T-cell (primary cell): ENCODE measurements at regions not wholly inside any gene's neighbourhood (a gene's known extent, or its start where the extent isn't known, plus 50 kb on each side); places are given as distances from the start of the nearest gene placed in this dataset.

ENCODE experiments used
- ATAC-seq, 4 experiments: fragments of 200-7000 bp in 3 of 4; fragments of 150-1000 bp in 1 of 4; cut with Tn5 transposase; replicated peaks in 1 of 4; 1 replicate in 3 of 4; 2 replicates in 1 of 4; pipeline ENCODE4 v1.10.0; 2021; ENCODE audit warnings: moderate library complexity in 3 of 4, mild to moderate bottlenecking in 2 of 4, moderate number of reproducible peaks in 1 of 4
- CTCF ChIA-PET, 2 donors: fragments of 300-600 bp; sonication (Branson Sonifier 250); formaldehyde crosslinking; loops; one replicate each; lab custom pipeline; 2022; ENCODE audit warnings: antibody characterized with exemption in 2 of 2; lab: Charles Lee
- POLR2A ChIA-PET, 2 donors: fragments of 300-600 bp; sonication (Branson Sonifier 250); formaldehyde crosslinking; loops; one replicate each; lab custom pipeline; 2022; ENCODE audit warnings: antibody characterized with exemption in 2 of 2; lab: Charles Lee
- DNase-seq, 35 experiments: peaks; one replicate each; pipeline versions ENCODE4 v3.0.0 to v3.0.0-alpha.2; 2013 to 2023
- H3K27ac ChIP-seq: one replicate; pipeline ENCODE4 v1.5.1; 2013; ENCODE audit warnings: low read length
- H3K27me3 ChIP-seq, 2 experiments: replicated peaks in 1 of 2; 1 replicate in 1 of 2; 2 replicates in 1 of 2; pipeline versions ENCODE4 v1.6.1 to v1.7.0; 2013; ENCODE audit warnings: low read length in 1 of 2, mixed read lengths in 1 of 2; ENCODE audit not compliant: control insufficient read depth in 2 of 2, insufficient read depth in 2 of 2; ENCODE audit errors: extremely low read depth in 1 of 2
- H3K36me3 ChIP-seq, 2 donors: 1 replicate in 1 of 2; 2 replicates in 1 of 2; pipeline versions ENCODE4 v1.6.1 to v1.7.0; 2013; ENCODE audit warnings: low read length in 1 of 2; ENCODE audit not compliant: control insufficient read depth in 2 of 2, insufficient read depth in 1 of 2; ENCODE audit errors: extremely low read depth in 1 of 2
- H3K4me1 ChIP-seq, 2 experiments: 1 replicate in 1 of 2; 2 replicates in 1 of 2; pipeline versions ENCODE4 v1.6.1 to v1.7.0; 2013; ENCODE audit warnings: low read length in 2 of 2, mixed read lengths in 1 of 2; ENCODE audit not compliant: insufficient read depth in 2 of 2, control insufficient read depth in 1 of 2; ENCODE audit errors: extremely low read depth in 1 of 2
- H3K4me3 ChIP-seq, 2 donors: 1 replicate in 1 of 2; 2 replicates in 1 of 2; pipeline versions ENCODE4 v1.5.1 to v1.7.0; 2013; ENCODE audit warnings: mild to moderate bottlenecking in 2 of 2, low read length in 1 of 2, moderate library complexity in 1 of 2; ENCODE audit not compliant: control insufficient read depth in 1 of 2; ENCODE audit errors: extremely low read depth in 1 of 2
- H3K9me3 ChIP-seq: 2 replicates; pipeline ENCODE4 v1.7.0; 2013
- H3K27ac Mint-ChIP-seq, 2 donors: one replicate each; pipeline ENCODE4 v1.8.0; 2020 to 2021; ENCODE audit warnings: mild to moderate bottlenecking in 2 of 2, mixed read lengths in 2 of 2
- H3K27me3 Mint-ChIP-seq, 2 donors: one replicate each; pipeline ENCODE4 v1.8.0; 2021 to 2022; ENCODE audit warnings: mixed read lengths in 2 of 2
- H3K36me3 Mint-ChIP-seq: one replicate; pipeline ENCODE4 v1.8.0; 2021; ENCODE audit warnings: mixed read lengths
- H3K4me1 Mint-ChIP-seq, 3 donors: one replicate each; pipeline ENCODE4 v1.8.0; 2020 to 2022; ENCODE audit warnings: mixed read lengths in 3 of 3, mild to moderate bottlenecking in 1 of 3
- H3K4me3 Mint-ChIP-seq, 3 donors: one replicate each; pipeline ENCODE4 v1.8.0; 2020 to 2022; ENCODE audit warnings: mild to moderate bottlenecking in 3 of 3, mixed read lengths in 3 of 3, moderate library complexity in 3 of 3
- H3K9me3 Mint-ChIP-seq, 3 donors: one replicate each; pipeline ENCODE4 v1.8.0; 2020 to 2022; ENCODE audit warnings: mixed read lengths in 3 of 3
- WGBS: methylation state at CpG from one replicate; pipeline ENCODE4 v1.1.5; 2013; ENCODE audit warnings: missing lambda C conversion rate; ENCODE audit not compliant: insufficient coverage; 5-methylcytosine and 5-hydroxymethylcytosine counted together

GRCh38 chr22:27454807-27455450 is 346.6 kb downstream of the MN1 start:
- H3K27ac ChIP-seq = no peak overlapping the region
- no peaks in the 10 kb centered on the region for H3K9me3 ChIP-seq
- no peaks in the 10 kb centered on the region for H3K36me3 ChIP-seq
- H3K4me3 ChIP-seq = no peak overlapping the region
- Mint-ChIP-seq H3K4me3 (no peak overlapping the region), H3K4me1 (no peaks in the 10 kb centered on the region), H3K27ac (no peak overlapping the region), H3K36me3 (no peaks in the 10 kb centered on the region), H3K27me3 (peaks cover 6 to 12% of the 10 kb centered on the region in 2 donors), H3K9me3 (peaks cover 0 to 3% (median 0%) of the 10 kb centered on the region in 3 donors)
- POLR2A ChIA-PET = no interaction called here
- ATAC-seq (no peak), DNase-seq (no peak)
- WGBS = 94% methylated on average over 3 of the region's 4 CpGs
- H3K4me1 ChIP-seq = no peaks in the 10 kb centered on the region
- H3K27me3 ChIP-seq = peaks cover 0 to 6% of the 10 kb centered on the region in 2 experiments
- CTCF ChIA-PET = no interaction called here

- no peak overlapping the region for H3K27ac Mint-ChIP-seq
- peaks cover 0 to 6% of the 10 kb centered on the region in 2 experiments for H3K27me3 ChIP-seq
- H3K9me3 ChIP-seq = no peaks in the 10 kb centered on the region
- ChIA-PET POLR2A (no interaction called here), CTCF (no interaction called here)
- WGBS = no CpG with 5 or more reads among the region's 2 CpGs
- peaks cover 0 to 1% (median 0%) of the 10 kb centered on the region in 3 donors for H3K9me3 Mint-ChIP-seq
- H3K27me3 Mint-ChIP-seq = peaks cover 6 to 12% of the 10 kb centered on the region in 2 donors
- no peaks in the 10 kb centered on the region for H3K4me1 Mint-ChIP-seq
- H3K36me3 ChIP-seq = no peaks in the 10 kb centered on the region
- no peak for ATAC-seq
- no peaks in the 10 kb centered on the region for H3K4me1 ChIP-seq
- H3K4me3 ChIP-seq = no peak overlapping the region
- H3K36me3 Mint-ChIP-seq = no peaks in the 10 kb centered on the region
- DNase-seq = no peak
- H3K27ac ChIP-seq = no peak overlapping the region
- H3K4me3 Mint-ChIP-seq = no peak overlapping the region
Observed at GRCh38 chr22:27455526-27455925, 346.0 kb downstream of the MN1 start.

GRCh38 chr22:27456696-27457503 is 344.7 kb downstream of the MN1 start:
- Histone ChIP-seq H3K4me3 (no peak overlapping the region), H3K4me1 (no peaks in the 10 kb centered on the region), H3K27me3 (peaks cover 0 to 9% of the 10 kb centered on the region in 2 experiments), H3K27ac (no peak overlapping the region), H3K36me3 (no peaks in the 10 kb centered on the region), H3K9me3 (no peaks in the 10 kb centered on the region)
- ATAC-seq (no peak), DNase-seq (no peak)
- H3K36me3 Mint-ChIP-seq = no peaks in the 10 kb centered on the region
- ChIA-PET POLR2A (no interaction called here), CTCF (no interaction called here)
- no peaks in the 10 kb centered on the region for H3K4me1 Mint-ChIP-seq
- no peak overlapping the region for H3K4me3 Mint-ChIP-seq
- H3K9me3 Mint-ChIP-seq = peaks cover 0 to 4% (median 3%) of the 10 kb centered on the region in 3 donors
- WGBS = 71% methylated on average over 7 of the region's 10 CpGs
- H3K27me3 Mint-ChIP-seq = peaks cover 10% of the 10 kb centered on the region in 2 donors
- H3K27ac Mint-ChIP-seq = no peak overlapping the region

GRCh38 chr22:27459999-27460398 is 341.6 kb downstream of the MN1 start:
- POLR2A ChIA-PET = no interaction called here
- Mint-ChIP-seq H3K27me3 (peaks cover 8 to 12% of the 10 kb centered on the region in 2 donors), H3K27ac (no peak overlapping the region), H3K36me3 (no peaks in the 10 kb centered on the region), H3K4me3 (no peak overlapping the region), H3K4me1 (no peaks in the 10 kb centered on the region), H3K9me3 (peaks cover 0 to 4% (median 3%) of the 10 kb centered on the region in 3 donors)
- Histone ChIP-seq H3K27me3 (peaks cover 0 to 13% of the 10 kb centered on the region in 2 experiments), H3K9me3 (no peaks in the 10 kb centered on the region), H3K4me1 (no peaks in the 10 kb centered on the region), H3K4me3 (no peak overlapping the region), H3K27ac (no peak overlapping the region), H3K36me3 (no peaks in the 10 kb centered on the region)
- DNase-seq (no peak), ATAC-seq (no peak)
- WGBS = no CpG with 5 or more reads among the region's 3 CpGs
- CTCF ChIA-PET = no interaction called here

GRCh38 chr22:27460591-27461347 is 340.8 kb downstream of the MN1 start:
- Mint-ChIP-seq H3K4me3 (no peak overlapping the region), H3K36me3 (no peaks in the 10 kb centered on the region), H3K27ac (no peak overlapping the region), H3K9me3 (peaks cover 0 to 4% (median 3%) of the 10 kb centered on the region in 3 donors), H3K27me3 (peaks cover 7 to 12% of the 10 kb centered on the region in 2 donors), H3K4me1 (no peaks in the 10 kb centered on the region)
- H3K36me3 ChIP-seq = no peaks in the 10 kb centered on the region
- peaks cover 0 to 13% of the 10 kb centered on the region in 2 experiments for H3K27me3 ChIP-seq
- H3K27ac ChIP-seq = no peak overlapping the region
- ATAC-seq (no peak), DNase-seq (no peak)
- H3K4me1 ChIP-seq = no peaks in the 10 kb centered on the region
- CTCF ChIA-PET = no interaction called here
- POLR2A ChIA-PET = no interaction called here
- no CpG with 5 or more reads among the region's 6 CpGs for WGBS
- H3K4me3 ChIP-seq = no peak overlapping the region
- H3K9me3 ChIP-seq = no peaks in the 10 kb centered on the region

- Histone ChIP-seq H3K27me3 (peaks cover 0 to 13% of the 10 kb centered on the region in 2 experiments), H3K4me1 (no peaks in the 10 kb centered on the region), H3K36me3 (no peaks in the 10 kb centered on the region), H3K9me3 (no peaks in the 10 kb centered on the region), H3K4me3 (no peak overlapping the region), H3K27ac (no peak overlapping the region)
- POLR2A ChIA-PET = no interaction called here
- CTCF ChIA-PET = no interaction called here
- H3K27me3 Mint-ChIP-seq = peaks cover 7 to 8% of the 10 kb centered on the region in 2 donors
- no peak overlapping the region for H3K4me3 Mint-ChIP-seq
- WGBS = 100% methylated on average over 1 of the region's 3 CpGs
- DNase-seq (no peak), ATAC-seq (no peak)
- H3K4me1 Mint-ChIP-seq = no peaks in the 10 kb centered on the region
- peaks cover 0 to 4% (median 3%) of the 10 kb centered on the region in 3 donors for H3K9me3 Mint-ChIP-seq
- H3K36me3 Mint-ChIP-seq = no peaks in the 10 kb centered on the region
- H3K27ac Mint-ChIP-seq = no peak overlapping the region
Observed at GRCh38 chr22:27461470-27461869, 340.1 kb downstream of the MN1 start.
